ENCODE measurements at regions not wholly inside any gene's neighbourhood (a gene's known extent, or its start where the extent isn't known, plus 50 kb on each side); places are given as distances from the start of the nearest gene placed in this dataset.

DNA sequence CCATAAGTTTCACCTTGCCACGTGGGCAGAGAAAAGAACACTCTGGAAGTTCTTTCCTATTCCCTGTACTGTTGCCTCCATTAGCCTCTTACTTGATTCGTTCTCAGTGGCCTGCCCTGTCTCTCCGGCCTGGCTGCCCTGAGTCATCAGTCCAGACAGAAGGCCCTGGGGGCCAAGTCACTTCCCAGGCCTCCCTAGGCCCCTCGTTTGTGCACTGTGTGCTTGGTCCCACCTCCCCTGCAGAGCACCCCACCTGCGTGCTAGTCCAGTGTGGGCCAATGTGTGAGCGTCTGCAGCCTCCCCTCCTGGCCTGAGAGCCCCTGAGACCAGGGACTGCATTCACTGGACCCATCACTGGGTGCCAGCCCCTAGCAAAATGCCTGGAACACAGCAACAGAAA lies 191.2 kb upstream of the RREB1 start:
- Mint-ChIP-seq H3K36me3 (no peaks in the 10 kb centered on the region), H3K9me3 (no peaks in the 10 kb centered on the region), H3K4me1 (peaks cover 25% of the 10 kb centered on the region), H3K27ac (no peak overlapping the region), H3K4me3 (no peak overlapping the region), H3K27me3 (ENCODE audit: low read depth) (no peaks in the 10 kb centered on the region)
- DNase-seq (ENCODE audit: low spot score in 2 of 2, unreplicated experiment in 2 of 2) = no peak
- TF ChIP-seq, protein P1, sequence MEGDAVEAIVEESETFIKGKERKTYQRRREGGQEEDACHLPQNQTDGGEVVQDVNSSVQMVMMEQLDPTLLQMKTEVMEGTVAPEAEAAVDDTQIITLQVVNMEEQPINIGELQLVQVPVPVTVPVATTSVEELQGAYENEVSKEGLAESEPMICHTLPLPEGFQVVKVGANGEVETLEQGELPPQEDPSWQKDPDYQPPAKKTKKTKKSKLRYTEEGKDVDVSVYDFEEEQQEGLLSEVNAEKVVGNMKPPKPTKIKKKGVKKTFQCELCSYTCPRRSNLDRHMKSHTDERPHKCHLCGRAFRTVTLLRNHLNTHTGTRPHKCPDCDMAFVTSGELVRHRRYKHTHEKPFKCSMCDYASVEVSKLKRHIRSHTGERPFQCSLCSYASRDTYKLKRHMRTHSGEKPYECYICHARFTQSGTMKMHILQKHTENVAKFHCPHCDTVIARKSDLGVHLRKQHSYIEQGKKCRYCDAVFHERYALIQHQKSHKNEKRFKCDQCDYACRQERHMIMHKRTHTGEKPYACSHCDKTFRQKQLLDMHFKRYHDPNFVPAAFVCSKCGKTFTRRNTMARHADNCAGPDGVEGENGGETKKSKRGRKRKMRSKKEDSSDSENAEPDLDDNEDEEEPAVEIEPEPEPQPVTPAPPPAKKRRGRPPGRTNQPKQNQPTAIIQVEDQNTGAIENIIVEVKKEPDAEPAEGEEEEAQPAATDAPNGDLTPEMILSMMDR (IDR thresholded peaks at IDR 0.05; ENCODE audit: unreplicated experiment) = no peak

DNA sequence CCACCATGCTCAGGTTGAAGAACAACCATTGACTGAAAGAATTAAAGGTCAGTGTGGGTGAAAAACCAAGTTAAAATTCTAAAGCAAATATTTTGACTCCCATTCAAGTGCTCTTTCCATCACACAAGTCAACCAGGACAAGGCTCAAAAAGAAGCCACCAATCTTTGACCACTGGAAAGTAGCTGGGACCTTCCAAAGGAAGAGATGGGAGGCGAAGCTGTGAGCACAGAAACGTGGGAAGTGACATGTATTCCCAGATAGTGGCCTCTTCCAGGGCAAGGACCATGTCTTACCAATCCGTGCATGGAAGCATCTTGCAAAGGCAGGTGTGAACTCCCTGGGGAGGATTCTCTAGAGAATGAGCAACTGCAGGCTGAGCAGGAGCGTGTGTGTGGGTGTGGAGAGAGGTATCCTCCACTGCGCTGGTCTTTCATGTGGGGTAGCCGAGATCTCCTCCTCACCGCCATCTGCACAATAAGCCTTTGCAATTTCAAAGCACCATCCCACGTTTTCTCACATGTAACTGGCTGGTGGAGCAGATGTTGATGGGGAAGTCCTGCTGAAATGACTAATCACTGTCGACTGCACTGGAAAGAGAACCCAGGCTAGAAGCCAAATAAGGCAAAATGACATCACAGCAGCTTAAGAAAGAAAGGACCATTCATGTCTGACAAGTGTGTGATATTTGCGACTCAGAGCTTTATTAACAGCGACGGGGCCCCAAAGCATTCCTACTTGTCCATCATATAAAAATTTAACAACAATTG lies 189.4 kb upstream of the RREB1 start:
- no peaks in the 10 kb centered on the region for H3K9me3 Mint-ChIP-seq
- no peaks in the 10 kb centered on the region for H3K27me3 Mint-ChIP-seq (ENCODE audit: low read depth)
- no peak overlapping the region for H3K27ac Mint-ChIP-seq
- no peak overlapping the region for H3K4me3 Mint-ChIP-seq
- peaks cover 14% of the 10 kb centered on the region for H3K4me1 Mint-ChIP-seq
- no peaks in the 10 kb centered on the region for H3K36me3 Mint-ChIP-seq
- TF ChIP-seq, protein P1 (IDR thresholded peaks at IDR 0.05; ENCODE audit: unreplicated experiment) = no peak
- DNase-seq (ENCODE audit: low spot score in 2 of 2, unreplicated experiment in 2 of 2) = no peak

DNA sequence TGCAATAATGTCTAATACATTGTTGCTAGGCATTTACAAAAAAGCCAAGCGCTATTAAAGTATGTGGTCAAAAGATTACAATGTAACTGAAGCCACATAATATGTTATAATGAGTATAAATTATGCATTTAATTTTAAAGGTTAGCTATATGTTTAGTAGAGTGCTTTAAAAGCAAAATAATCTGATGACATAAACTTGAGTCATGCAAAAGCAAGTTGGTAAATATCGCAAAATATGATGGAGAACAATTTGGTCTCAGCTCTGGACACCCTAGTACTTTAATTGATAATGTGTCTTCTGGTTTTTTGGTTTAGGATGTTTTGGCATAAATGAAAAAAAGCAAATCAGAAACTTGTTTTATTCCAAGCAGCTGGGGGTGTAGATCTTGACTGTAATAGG lies 188.6 kb upstream of the RREB1 start:
- DNase-seq (ENCODE audit: low spot score in 2 of 2, unreplicated experiment in 2 of 2) = no peak
- TF ChIP-seq, protein P1 (IDR thresholded peaks at IDR 0.05; ENCODE audit: unreplicated experiment) = no peak
- H3K27ac Mint-ChIP-seq = no peak overlapping the region

GRCh38 chr6:6920114-6920986 lies 187.4 kb upstream of the RREB1 start:
- Mint-ChIP-seq H3K4me1 (peaks cover 14% of the 10 kb centered on the region), H3K36me3 (no peaks in the 10 kb centered on the region), H3K27ac (no peak overlapping the region), H3K27me3 (ENCODE audit: low read depth) (no peaks in the 10 kb centered on the region), H3K4me3 (no peak overlapping the region), H3K9me3 (no peaks in the 10 kb centered on the region)
- no peak for DNase-seq (ENCODE audit: low spot score in 2 of 2, unreplicated experiment in 2 of 2)
- TF ChIP-seq, protein P1 (IDR thresholded peaks at IDR 0.05; ENCODE audit: unreplicated experiment) = no peak

More for the DNA sequence above, 188.6 kb upstream of the RREB1 start:
- H3K27me3 Mint-ChIP-seq (ENCODE audit: low read depth) = no peaks in the 10 kb centered on the region
- no peaks in the 10 kb centered on the region for H3K36me3 Mint-ChIP-seq
- H3K4me3 Mint-ChIP-seq = no peak overlapping the region
- H3K9me3 Mint-ChIP-seq = no peaks in the 10 kb centered on the region
- H3K4me1 Mint-ChIP-seq = peaks cover 14% of the 10 kb centered on the region

DNA sequence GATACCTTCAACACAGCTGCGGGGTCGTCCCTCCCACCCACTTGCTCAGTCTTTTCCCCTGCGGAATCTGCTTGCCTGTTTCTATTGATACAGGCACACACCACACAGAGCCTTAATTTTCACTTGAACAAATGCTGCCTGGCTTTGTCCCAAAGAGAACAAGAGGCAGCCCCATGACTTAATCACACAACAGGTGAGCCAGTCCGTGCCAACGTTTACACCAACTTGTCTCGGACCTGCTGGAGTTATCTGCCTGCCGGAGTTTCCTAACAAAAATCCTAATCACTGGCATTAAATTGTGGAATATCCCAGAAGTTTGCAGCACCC lies 186.8 kb upstream of the RREB1 start:
- peaks cover 8% of the 10 kb centered on the region for H3K4me1 Mint-ChIP-seq
- TF ChIP-seq, protein P1 (IDR thresholded peaks at IDR 0.05; ENCODE audit: unreplicated experiment) = no peak
- DNase-seq (ENCODE audit: low spot score in 2 of 2, unreplicated experiment in 2 of 2) = no peak
- no peaks in the 10 kb centered on the region for H3K36me3 Mint-ChIP-seq
- no peak overlapping the region for H3K4me3 Mint-ChIP-seq
- no peak overlapping the region for H3K27ac Mint-ChIP-seq
- no peaks in the 10 kb centered on the region for H3K9me3 Mint-ChIP-seq
- no peaks in the 10 kb centered on the region for H3K27me3 Mint-ChIP-seq (ENCODE audit: low read depth)
